BJ (cell line): ENCODE measurements at regions not wholly inside any gene's neighbourhood (a gene's known extent, or its start where the extent isn't known, plus 50 kb on each side); places are given as distances from the start of the nearest gene placed in this dataset.

Experiments used
- CTCF ChIA-PET: fragments of 350-600 bp; formaldehyde crosslinking; extraction: SDS; loops from one replicate; lab custom pipeline; 2021; ENCODE audit warnings: antibody characterized with exemption, inconsistent platforms; lab: Yijun Ruan, JAX
- POLR2A ChIA-PET: fragments of 300-600 bp; sonication (Branson Sonifier 250); formaldehyde crosslinking; extraction: SDS; loops from one replicate; lab custom pipeline; 2021; ENCODE audit warnings: antibody characterized with exemption; lab: Charles Lee
- DNase-seq: peaks from one replicate; pipeline ENCODE4 v3.0.0-alpha.2; 2011; ENCODE audit warnings: low read depth
- H3K27me3 ChIP-seq: 2 replicates; pipeline ENCODE4 v1.6.0; 2011; ENCODE audit warnings: low read length; ENCODE audit not compliant: control insufficient read depth, insufficient read depth
- H3K36me3 ChIP-seq: 2 replicates; pipeline ENCODE4 v1.5.1; 2011; ENCODE audit warnings: low read length; ENCODE audit not compliant: control insufficient read depth, insufficient read depth
- H3K4me3 ChIP-seq: 2 replicates; pipeline ENCODE4 v1.5.1; 2011; ENCODE audit warnings: low read depth, mild to moderate bottlenecking, control low read depth, low read length
- TF ChIP-seq, protein P1 (sequence below): IDR thresholded peaks from 2 replicates; pipeline ENCODE4 v1.5.1; 2011; ENCODE audit warnings: low read depth, mild to moderate bottlenecking, control low read depth, inconsistent platforms, low read length, moderate library complexity; ENCODE audit not compliant: insufficient read depth

DNA sequence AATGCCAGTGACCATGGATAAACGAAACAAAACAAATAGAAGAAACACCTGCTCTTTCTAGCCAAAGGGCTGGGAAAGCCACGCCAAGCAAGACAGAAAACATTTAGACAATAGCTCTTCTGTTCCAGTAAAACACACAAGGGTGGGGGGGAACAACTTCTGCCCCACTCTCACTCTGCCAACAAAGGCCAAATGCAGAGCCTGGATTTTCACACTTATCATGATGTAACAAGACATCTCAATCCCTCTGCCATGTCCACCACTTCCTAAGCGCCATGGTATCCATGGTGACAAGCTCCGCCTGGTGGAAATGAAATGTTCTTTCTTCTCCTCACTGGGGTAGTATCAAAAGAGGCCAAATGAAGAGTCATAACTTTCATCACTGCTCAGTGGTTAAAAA lies 60.6 kb downstream of the DRD1 start:
- TF ChIP-seq, protein P1, sequence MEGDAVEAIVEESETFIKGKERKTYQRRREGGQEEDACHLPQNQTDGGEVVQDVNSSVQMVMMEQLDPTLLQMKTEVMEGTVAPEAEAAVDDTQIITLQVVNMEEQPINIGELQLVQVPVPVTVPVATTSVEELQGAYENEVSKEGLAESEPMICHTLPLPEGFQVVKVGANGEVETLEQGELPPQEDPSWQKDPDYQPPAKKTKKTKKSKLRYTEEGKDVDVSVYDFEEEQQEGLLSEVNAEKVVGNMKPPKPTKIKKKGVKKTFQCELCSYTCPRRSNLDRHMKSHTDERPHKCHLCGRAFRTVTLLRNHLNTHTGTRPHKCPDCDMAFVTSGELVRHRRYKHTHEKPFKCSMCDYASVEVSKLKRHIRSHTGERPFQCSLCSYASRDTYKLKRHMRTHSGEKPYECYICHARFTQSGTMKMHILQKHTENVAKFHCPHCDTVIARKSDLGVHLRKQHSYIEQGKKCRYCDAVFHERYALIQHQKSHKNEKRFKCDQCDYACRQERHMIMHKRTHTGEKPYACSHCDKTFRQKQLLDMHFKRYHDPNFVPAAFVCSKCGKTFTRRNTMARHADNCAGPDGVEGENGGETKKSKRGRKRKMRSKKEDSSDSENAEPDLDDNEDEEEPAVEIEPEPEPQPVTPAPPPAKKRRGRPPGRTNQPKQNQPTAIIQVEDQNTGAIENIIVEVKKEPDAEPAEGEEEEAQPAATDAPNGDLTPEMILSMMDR = no peak
- ChIA-PET CTCF (no interaction called here), POLR2A (no interaction called here)
- Histone ChIP-seq H3K36me3 (no peaks in the 10 kb centered on the region), H3K4me3 (no peak overlapping the region), H3K27me3 (no peaks in the 10 kb centered on the region)
- no peak for DNase-seq

- TF ChIP-seq, protein P1 = no peak
- DNase-seq = no peak
- ChIA-PET POLR2A (no interaction called here), CTCF (no interaction called here)
- Histone ChIP-seq H3K27me3 (no peaks in the 10 kb centered on the region), H3K4me3 (no peak overlapping the region), H3K36me3 (no peaks in the 10 kb centered on the region)
Measured at GRCh38 chr5:175382171-175382570, 61.8 kb downstream of the DRD1 start.

DNA sequence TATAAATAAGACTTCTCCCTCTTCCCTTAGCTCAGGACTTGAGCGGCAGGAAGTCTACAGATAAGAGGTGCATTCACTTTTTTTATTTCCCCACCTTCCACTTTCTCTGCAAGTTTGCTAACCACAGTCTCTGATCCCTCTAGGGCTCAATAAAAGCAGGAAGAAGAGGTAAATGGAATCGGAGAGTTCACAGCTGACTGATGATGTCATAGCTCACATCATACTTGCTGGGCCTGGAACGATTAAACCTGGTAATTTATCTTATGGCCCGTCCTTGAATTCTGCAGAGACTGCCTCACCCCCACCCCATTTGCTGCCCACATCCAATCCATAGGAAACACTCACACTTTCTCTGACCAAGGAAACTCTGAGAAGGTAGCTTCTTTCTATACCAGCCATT lies 62.9 kb downstream of the DRD1 start:
- no peaks in the 10 kb centered on the region for H3K36me3 ChIP-seq
- H3K27me3 ChIP-seq = no peaks in the 10 kb centered on the region
- no peak overlapping the region for H3K4me3 ChIP-seq
- ChIA-PET POLR2A (no interaction called here), CTCF (interaction anchor here (0.7 kb wide), 2 partner anchors 14 to 130 kb away, joined by 4 read pairs; no protein-coding TSS in a partner anchor)
- DNase-seq = no peak
- TF ChIP-seq, protein P1 = no peak

DNA sequence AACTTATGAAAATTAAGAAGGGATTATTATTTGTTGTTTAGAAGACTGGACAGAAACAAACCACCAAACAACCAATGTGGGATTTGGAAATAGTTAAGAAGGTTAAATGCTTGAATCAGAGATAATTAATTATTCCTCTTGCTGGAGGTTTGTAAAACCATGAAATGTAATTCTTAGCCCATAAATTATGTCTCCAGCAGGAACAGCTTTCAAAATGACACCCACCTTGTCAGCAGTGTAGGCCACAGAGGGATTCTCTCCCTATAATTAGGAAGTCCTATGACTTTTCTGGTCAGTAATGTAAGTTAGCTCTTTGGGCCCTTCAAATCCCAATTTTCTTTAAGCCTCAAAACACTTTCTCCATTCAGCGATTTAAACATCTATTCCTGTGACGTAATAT lies 63.3 kb downstream of the DRD1 start:
- Histone ChIP-seq H3K36me3 (no peaks in the 10 kb centered on the region), H3K27me3 (no peaks in the 10 kb centered on the region), H3K4me3 (no peak overlapping the region)
- no peak for DNase-seq
- TF ChIP-seq, protein P1 = no peak
- CTCF ChIA-PET = interaction anchor here (0.7 kb wide), 2 partner anchors 14 to 130 kb away, joined by 4 read pairs; no protein-coding TSS in a partner anchor
- POLR2A ChIA-PET = no interaction called here

DNA sequence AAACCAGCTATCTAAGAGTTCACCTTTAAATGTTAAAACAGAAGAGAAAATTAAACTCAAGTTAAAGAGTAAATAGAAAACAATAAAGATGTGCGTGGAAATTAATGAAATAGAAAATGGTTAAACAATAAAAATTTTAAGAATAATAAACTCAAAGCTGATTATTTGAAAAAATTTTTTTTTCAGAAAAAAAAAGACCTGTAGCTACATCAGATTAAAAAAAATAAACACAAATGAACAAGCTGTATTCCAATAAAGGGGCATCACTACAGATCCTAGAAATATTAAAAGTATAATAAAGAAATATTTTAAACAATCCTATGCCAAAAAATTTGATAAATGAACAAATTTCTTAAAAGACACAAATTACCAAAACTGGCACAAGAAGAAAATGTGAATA lies 64.1 kb downstream of the DRD1 start:
- H3K27me3 ChIP-seq = no peaks in the 10 kb centered on the region
- TF ChIP-seq, protein P1 = no peak
- DNase-seq = no peak
- ChIA-PET CTCF (no interaction called here), POLR2A (no interaction called here)
- H3K4me3 ChIP-seq = no peak overlapping the region
- no peaks in the 10 kb centered on the region for H3K36me3 ChIP-seq
